ENCODE measurements at regions not wholly inside any gene's neighbourhood (a gene's known extent, or its start where the extent isn't known, plus 50 kb on each side); places are given as distances from the start of the nearest gene placed in this dataset.

DNA sequence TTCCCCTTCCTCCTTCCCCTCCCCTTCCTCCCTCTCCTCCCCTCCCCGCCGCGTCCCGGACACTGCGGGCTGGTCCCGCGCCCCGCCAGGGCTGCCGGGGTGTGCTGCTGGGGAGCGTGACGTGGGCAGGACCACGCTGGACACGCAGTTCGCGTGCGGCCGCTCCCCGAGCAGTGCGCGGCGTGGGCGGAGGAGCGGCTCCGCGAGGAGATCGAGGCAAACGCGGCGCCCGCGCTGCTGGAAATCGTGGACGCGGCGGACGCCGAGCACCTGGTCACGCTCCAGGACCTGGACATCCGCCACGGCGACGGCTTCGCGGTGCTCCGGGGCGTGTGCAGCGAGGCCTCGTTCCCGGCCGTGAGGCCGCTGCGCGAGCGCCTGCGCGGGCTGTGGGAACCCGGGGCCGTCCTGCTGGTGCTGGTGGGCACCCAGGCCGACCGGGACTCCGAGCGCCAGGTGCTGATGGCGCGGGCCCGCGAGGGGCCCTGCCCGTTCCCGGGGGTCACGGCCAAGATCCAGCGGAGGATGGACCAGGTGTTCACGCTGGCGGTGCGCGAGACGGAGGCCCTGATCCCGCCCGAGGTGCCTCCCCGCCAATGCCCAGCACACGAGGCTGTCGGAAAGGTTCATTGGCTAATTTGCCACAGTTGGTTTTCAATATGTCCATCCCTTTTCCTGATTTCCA, 84.3 kb downstream of the TNFAIP2 start:
- no peak for DNase-seq

DNA sequence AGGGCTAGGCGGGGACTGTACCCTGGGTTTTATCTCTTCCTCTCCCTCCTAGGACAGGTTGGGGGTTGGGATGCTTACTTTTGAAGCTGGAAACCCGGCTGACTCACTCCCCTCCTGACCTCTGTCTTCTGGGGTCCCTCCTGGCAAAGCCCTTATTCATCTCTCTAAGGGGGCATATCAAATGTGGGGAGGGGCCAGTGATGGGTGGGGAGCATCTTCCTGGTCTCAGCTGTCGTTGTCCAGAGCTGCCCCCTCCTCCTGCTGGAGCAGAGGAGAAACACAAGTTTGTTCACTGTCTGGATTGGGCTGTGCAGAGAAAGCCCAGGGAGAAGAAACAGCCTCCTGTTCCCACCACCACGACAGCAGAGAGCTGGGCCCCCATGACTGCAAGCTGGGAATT, 85.8 kb downstream of the TNFAIP2 start:
- DNase-seq: no peak

DNA sequence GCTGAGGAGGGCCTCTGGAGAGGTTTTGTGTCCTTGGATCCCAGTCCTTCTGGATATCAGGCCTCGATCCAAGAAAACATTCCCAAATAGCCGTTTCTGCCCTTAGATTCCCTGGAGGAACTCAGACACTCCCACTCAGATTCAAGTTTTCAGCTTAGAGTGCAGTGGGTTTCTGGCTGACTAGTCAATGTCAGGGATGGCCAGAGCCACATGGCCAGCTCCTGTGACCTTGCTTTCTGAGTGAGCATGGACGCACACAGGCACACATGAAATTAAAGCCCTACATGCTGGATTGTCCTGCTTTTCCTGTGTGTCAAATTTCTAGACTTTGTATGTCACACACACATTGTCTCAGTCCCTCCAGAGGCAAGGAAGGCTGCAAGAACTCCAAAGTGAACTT, 86.2 kb downstream of the TNFAIP2 start:
- DNase-seq: no peak

DNA sequence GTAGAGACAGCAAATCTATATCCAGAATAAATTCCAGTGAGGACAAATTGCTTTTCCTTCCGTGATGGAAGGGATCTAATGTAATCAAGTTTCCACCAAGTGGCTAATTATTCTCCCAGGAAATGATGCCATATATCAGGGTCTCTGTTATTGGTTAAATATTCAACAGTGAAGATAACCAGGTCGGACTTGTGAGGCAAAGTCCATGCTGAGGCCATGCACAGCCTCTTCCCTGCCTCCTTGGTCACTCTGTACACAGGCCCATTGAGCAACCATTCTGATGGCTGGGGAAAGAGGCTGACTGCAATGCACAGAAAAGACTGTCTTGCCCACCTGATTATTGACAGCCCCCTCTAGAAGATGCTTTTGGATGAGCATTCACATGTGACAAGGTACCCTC, 90.1 kb downstream of the TNFAIP2 start:
- DNase-seq: no peak

DNA sequence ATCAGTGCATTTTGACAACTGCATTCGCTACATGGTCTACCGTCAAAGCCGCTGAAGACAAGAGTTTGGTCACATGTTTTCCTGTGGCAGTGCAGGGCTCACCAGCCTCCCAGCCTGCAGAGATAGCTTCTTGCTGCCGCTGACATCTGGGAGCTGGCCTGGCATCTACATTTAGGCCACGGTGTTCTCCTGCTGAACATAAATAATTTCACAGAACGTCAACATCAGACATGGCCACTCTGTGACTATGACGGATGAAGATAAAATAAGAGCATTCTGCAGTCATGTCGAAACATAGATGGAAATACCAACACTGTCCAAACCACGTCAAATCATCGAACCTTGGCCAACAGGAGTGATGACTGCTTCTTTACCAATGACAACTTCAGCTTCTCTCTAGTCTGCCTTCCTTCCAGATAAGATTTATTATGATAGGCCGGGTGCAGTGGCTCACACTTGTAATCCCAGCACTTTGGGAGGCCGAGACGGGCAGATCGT, 91.2 kb downstream of the TNFAIP2 start:
- DNase-seq: no peak

- DNase-seq: no peak
These were observed 93.1 kb downstream of the TNFAIP2 start for GRCh38 chr14:103216399-103216798.

GRCh38 chr14:103216857-103217256, 93.6 kb downstream of the TNFAIP2 start:
- no peak for DNase-seq

GRCh38 chr14:103217538-103217937, 94.3 kb downstream of the TNFAIP2 start:
- DNase-seq: no peak

GRCh38 chr14:103220134-103220981, 97.1 kb downstream of the TNFAIP2 start:
- no peak for DNase-seq

DNA sequence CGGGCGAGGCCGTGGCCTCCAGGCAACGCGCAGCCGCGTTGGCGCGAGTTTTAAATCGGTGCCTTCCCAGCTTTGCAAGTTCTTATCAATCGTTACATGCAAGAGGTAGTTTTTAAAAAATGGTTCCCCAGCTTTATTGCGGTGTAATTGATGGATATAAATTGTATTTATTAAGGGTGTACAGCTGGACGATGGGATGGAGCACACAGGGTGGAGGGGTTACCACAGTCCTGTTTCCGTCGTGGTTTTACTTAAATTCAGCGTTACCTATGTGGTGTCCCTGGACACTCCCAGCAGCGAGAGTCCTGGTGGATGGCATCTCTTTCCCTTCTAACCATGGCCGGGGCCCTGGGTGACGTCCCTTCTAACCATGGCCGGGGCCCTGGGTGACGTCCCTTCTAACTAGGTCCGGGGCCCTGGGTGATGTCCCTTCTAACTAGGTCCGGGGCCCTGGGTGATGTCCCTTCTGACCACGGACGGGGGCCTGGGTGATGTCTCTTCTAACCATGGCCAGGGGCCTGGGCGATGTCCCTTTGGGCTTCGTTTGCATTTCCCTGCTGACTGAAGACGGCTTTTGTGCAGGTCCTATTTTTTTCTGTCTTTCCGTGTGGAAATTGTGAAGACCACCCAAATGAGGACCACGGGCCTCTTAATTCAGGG, 97.9 kb downstream of the TNFAIP2 start:
- no peak for DNase-seq

DNA sequence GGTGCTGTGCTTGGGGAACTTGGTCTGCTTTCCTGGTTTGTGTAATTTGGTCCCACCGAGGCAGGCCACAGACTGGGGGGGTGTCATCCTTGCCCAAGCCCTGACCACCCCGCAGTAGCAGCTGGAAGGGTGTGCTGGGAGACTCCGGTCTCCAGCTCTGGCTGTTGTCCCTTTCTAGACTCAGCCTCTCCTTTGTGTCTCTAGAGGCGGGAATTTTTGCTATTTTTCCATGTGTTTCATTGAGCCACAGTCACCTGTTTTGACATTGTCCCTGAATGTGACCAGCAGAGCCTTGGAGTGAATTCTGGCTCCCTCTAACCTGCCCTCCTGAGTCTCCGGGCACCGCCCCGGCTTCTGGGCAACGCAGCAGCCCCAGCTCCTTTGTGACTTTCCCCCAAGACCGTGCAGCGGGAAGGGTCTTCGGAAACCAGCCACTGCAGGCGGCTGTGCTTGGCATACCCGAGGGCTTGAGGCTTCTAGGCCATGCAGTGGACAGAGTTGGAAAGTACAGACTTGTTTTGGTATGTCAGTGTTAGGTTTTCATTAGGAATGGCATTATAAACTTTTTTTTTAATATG, 98.6 kb downstream of the TNFAIP2 start:
- DNase-seq: no peak

DNA sequence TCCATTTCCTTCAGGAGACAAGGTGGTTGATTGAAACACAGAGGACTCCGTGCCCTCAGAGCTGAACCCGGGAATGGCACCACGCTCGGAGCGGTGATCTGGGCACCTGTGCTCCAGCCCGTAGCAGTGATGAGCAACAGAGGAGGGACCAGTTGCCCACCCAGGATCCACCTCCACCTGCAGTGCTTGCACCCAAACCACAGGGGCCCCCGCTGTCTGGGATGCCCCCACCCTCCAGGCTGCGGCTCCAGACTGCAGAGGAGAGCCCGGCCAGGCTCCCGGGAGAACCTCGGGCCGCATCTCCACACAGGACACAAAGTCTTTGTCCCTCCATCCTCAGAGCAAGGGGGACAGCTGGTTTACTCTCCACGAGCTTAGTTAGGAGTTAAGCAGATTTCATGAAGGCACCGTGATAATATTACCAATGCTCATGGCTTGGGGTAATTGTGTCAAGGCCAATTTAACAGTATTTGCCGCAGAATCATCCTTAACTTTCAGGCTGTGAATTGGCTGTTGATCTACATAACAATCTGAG, 100.6 kb downstream of the TNFAIP2 start:
- DNase-seq: no peak

DNA sequence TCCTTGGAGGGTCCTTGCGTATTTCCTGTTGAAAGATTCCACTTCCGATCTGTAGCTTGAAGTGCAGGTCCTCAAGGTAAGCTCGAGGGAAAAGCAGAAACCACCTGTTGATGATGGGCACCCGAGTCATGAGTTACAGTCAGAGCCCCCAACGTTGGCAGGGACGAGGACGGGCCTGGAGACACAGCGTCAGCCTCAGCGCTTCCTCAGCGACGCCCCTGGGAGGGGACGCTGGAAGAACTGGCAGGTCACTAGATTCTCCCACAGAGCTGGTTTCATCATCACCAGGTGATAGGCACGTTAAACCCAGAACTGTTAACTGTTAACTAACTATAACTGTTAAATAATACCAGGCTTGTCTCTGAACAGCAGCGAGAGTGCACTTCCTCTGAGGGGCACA, 101.8 kb downstream of the TNFAIP2 start:
- no peak for DNase-seq

DNA sequence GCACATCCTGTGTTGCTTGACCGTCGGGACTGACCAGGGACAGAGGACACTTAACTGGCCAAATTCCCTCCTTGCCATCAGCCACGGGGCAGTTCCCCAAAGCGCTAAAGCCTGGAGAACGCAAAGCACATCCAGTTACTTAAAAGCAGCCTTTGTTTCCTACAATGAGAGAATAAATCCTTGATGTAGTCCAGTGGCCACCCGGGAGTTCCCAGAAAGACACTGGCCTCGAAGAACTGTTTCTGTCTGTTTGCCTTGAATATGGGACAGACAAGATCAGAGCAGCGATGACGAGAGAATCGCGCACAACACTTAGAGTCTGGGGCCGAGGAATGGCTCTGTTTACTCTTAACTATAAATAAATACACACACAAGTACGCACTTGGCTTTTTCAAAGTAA, 102.2 kb downstream of the TNFAIP2 start:
- no peak for DNase-seq

GRCh38 chr14:103227094-103227768, 104.0 kb downstream of the TNFAIP2 start:
- no peak for DNase-seq

- DNase-seq: no peak
These were observed 105.0 kb downstream of the TNFAIP2 start for GRCh38 chr14:103228076-103228806.

GRCh38 chr14:103228866-103229265, 105.2 kb upstream of the EIF5 start:
- DNase-seq: no peak

DNA sequence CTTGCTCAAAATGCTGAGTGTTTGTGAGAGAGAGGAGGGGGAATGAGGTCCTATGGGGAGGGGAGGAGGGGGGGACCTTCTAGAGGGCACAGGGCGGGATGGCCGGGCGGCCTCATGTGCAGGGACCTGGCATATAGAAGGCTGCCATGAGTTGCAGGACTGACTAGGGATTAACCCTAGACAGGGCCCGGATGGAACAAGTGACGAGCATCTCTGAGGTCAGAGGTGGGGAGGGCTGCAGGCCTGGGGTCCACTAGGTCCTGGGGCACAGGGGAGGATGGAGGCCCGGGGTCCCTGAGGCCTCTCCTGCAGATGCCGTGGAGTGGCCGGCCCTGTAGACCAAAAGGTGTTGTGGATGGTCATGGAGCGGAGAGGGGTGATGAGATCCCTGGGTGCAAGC, 104.0 kb upstream of the EIF5 start:
- DNase-seq: no peak

DNA sequence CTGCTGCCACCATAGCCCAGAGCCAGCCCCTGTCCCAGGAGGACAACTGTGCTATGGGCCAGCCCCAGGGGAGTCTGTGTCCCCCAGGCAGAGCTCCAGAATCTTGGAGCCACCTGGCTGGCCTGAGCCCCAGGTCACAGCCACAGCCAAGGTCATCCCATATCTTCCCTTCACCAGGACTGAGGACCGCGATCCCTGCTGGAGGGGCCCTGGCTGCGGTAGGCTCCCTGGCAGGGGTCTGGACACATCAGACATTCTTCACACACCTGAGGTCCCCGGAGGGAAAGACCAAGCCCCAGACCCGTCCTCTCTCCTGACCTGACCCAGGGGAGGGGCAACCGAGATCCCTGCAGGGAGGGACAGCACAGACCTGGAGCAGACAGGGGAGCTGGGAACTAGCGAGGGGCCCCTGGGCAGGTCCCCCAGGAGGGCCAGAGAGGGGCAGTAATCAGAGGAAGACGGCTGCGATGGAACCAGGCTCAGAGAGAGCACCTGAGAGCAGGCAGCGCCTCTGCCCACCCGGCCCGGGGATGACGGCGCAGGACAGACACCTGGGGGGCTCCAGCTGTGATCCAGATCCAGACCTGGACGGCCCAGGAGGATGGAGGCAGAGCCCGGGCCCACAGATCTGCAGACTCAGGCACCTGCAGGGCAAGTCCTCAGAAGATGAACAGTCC, 103.2 kb upstream of the EIF5 start:
- DNase-seq: no peak

- no peak for DNase-seq
These were observed 102.5 kb upstream of the EIF5 start for GRCh38 chr14:103231376-103232019.

Measured in stimulated activated CD4-positive, alpha-beta T cell treated with anti-CD3 and anti-CD28 coated beads, Interleukin-1b, Interleukin-23, amount 100 ng/mL, for 48 hours (primary cell).